Hepatocyte (in vitro differentiated cells): ENCODE measurements at regions not wholly inside any gene's neighbourhood (a gene's known extent, or its start where the extent isn't known, plus 50 kb on each side); places are given as distances from the start of the nearest gene placed in this dataset.

Experiments
- CTCF ChIP-seq: fragments of 200-600 bp; sonication (generic); IDR thresholded peaks from 2 replicates; pipeline ENCODE4 v1.5.1; 2016; ENCODE audit warnings: antibody characterized with exemption, mild to moderate bottlenecking; ENCODE audit not compliant: poor library complexity
- EZH2 ChIP-seq: fragments of 200-600 bp; sonication (generic); IDR thresholded peaks from 2 replicates; pipeline ENCODE4 v1.6.1; 2016; ENCODE audit warnings: antibody characterized with exemption, mild to moderate bottlenecking, borderline replicate concordance
- EZH2phosphoT487 ChIP-seq: fragments of 200-600 bp; sonication (generic); IDR thresholded peaks from one replicate; pipeline ENCODE4 v1.6.1; 2018; ENCODE audit warnings: antibody characterized with exemption, mild to moderate bottlenecking, low read depth, moderate library complexity; ENCODE audit not compliant: unreplicated experiment, severe bottlenecking

- TF ChIP-seq CTCF: no peak
- no peak for TF ChIP-seq EZH2
- no peak for TF ChIP-seq EZH2phosphoT487
Observed at GRCh38 chr1:207240325-207241101, 81.0 kb upstream of the CD55 start.
